PC-9 (cell line): ENCODE measurements at regions not wholly inside any gene's neighbourhood (a gene's known extent, or its start where the extent isn't known, plus 50 kb on each side); places are given as distances from the start of the nearest gene placed in this dataset.

Source experiments
- BruUV-seq: library from RNA; stranded (reverse); fragments of 400-500 nt; replicated peaks from 2 replicates; lab custom pipeline; 2021; lab: Mats Ljungman, UMichigan
- CTCF ChIA-PET: fragments of 300-600 bp; sonication (Branson Sonifier 250); formaldehyde crosslinking; loops from one replicate; lab custom pipeline; 2022; ENCODE audit warnings: antibody characterized with exemption; lab: Charles Lee
- POLR2A ChIA-PET: fragments of 300-600 bp; sonication (Branson Sonifier 250); formaldehyde crosslinking; loops from one replicate; lab custom pipeline; 2022; ENCODE audit warnings: antibody characterized with exemption; ENCODE audit not compliant: unreplicated experiment; lab: Charles Lee
- DNase-seq, 2 experiments: peaks; one replicate each; pipeline versions ENCODE4 v3.0.0 to v3.0.0-alpha.2; 2015 to 2022; ENCODE audit warnings: mixed read lengths in 1 of 2
- H2AFZ ChIP-seq: fragments of 200-600 bp; sonication (generic); 2 replicates; pipeline ENCODE4 v1.8.1; 2017; ENCODE audit warnings: antibody characterized with exemption
- H3F3A ChIP-seq: fragments of 200-600 bp; sonication (generic); 2 replicates; pipeline ENCODE4 v1.8.1; 2017; ENCODE audit warnings: antibody characterized with exemption, mild to moderate bottlenecking, low read depth; ENCODE audit not compliant: insufficient read depth
- H3K27ac ChIP-seq: fragments of 200-600 bp; sonication (generic); 2 replicates; pipeline ENCODE4 v1.6.1; 2016; ENCODE audit warnings: mixed run types
- H3K27me3 ChIP-seq: fragments of 200-600 bp; sonication (generic); 2 replicates; pipeline ENCODE4 v1.6.1; 2016; ENCODE audit warnings: low read depth, mixed run types; ENCODE audit not compliant: insufficient read depth
- H3K36me3 ChIP-seq: fragments of 200-600 bp; sonication (generic); 2 replicates; pipeline ENCODE4 v1.6.1; 2016; ENCODE audit warnings: low read depth, mixed run types
- H3K4me1 ChIP-seq: fragments of 200-600 bp; sonication (generic); replicated peaks from 2 replicates; pipeline ENCODE4 v1.6.1; 2016; ENCODE audit warnings: mixed run types; ENCODE audit not compliant: insufficient read depth
- H3K4me2 ChIP-seq: fragments of 200-600 bp; sonication (generic); 2 replicates; pipeline ENCODE4 v1.6.1; 2017; ENCODE audit warnings: mixed run types
- H3K4me3 ChIP-seq: fragments of 200-600 bp; sonication (generic); 2 replicates; pipeline ENCODE4 v1.6.1; 2016; ENCODE audit warnings: mixed run types
- H3K79me2 ChIP-seq: fragments of 200-600 bp; sonication (generic); 2 replicates; pipeline ENCODE4 v1.6.1; 2017; ENCODE audit warnings: low read depth, mixed run types
- H3K9me2 ChIP-seq: fragments of 200-600 bp; sonication (generic); 2 replicates; pipeline ENCODE4 v1.8.1; 2017; ENCODE audit warnings: mild to moderate bottlenecking; ENCODE audit not compliant: insufficient read depth
- H3K9me3 ChIP-seq: fragments of 200-600 bp; sonication (generic); 2 replicates; pipeline ENCODE4 v1.8.1; 2016; ENCODE audit warnings: low read depth; ENCODE audit not compliant: insufficient read depth
- H4K20me1 ChIP-seq: fragments of 200-600 bp; sonication (generic); 2 replicates; pipeline ENCODE4 v1.8.1; 2017; ENCODE audit not compliant: insufficient read depth
- CTCF ChIP-seq: fragments of 200-600 bp; sonication (generic); conservative IDR thresholded peaks from 2 replicates; pipeline ENCODE4 v1.6.1; 2017; ENCODE audit warnings: mixed run types, antibody characterized with exemption, mild to moderate bottlenecking, moderate library complexity
- EZH2 ChIP-seq: fragments of 200-600 bp; sonication (generic); IDR thresholded peaks from 2 replicates; pipeline ENCODE4 v1.8.0; 2017; ENCODE audit warnings: antibody characterized with exemption, low read depth
- intact Hi-C: fragments of 100-400 bp; cut with micrococcal nuclease; formaldehyde crosslinking; loops from one replicate; pipeline ENCODE4 v1.10.0; 2022; ENCODE audit not compliant: unreplicated experiment

GRCh38 chr9:1335174-1335573 lies 285.0 kb downstream of the DMRT2 start:
- no peaks in the 10 kb centered on the region for H3K79me2 ChIP-seq
- no peaks in the 10 kb centered on the region for H3K27me3 ChIP-seq
- H3K4me2 ChIP-seq, result no peak overlapping the region
- no peak overlapping the region for H3K27ac ChIP-seq
- H3K4me1 ChIP-seq, result no peaks in the 10 kb centered on the region
- TF ChIP-seq EZH2 (no peak), CTCF (no peak)
- no TSS peak for BruUV-seq
- H2AFZ ChIP-seq, result no peak overlapping the region
- H3K36me3 ChIP-seq, result no peaks in the 10 kb centered on the region
- H3K9me3 ChIP-seq, result no peaks in the 10 kb centered on the region
- intact Hi-C loops, result no loop called here
- POLR2A ChIA-PET, result no interaction called here
- H3F3A ChIP-seq, result no peaks in the 10 kb centered on the region
- no peak overlapping the region for H3K4me3 ChIP-seq
- no peak for DNase-seq
- CTCF ChIA-PET, result no interaction called here
- H4K20me1 ChIP-seq, result no peaks in the 10 kb centered on the region
- no peaks in the 10 kb centered on the region for H3K9me2 ChIP-seq

DNA sequence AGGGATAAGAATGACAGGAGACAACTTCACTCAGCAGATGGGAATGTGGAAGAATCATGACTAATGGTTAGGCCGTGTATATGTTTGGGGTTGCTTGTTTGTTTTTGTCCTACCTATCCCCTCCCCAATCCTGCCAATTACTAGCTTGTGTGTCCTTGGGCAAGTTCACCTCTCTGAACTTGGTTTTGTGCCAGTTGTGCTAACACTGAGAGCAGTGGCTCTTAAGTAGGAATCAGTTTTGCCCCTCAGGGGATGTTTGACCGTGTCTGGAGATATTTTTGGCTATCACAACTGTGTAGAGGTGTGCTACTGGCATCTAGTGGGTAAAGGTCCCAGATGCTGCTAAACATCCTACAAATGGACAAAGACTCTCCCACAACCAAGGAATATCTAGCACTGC lies 287.0 kb downstream of the DMRT2 start:
- Histone ChIP-seq H3K4me1 (no peaks in the 10 kb centered on the region), H3K27me3 (no peaks in the 10 kb centered on the region), H3K9me3 (no peaks in the 10 kb centered on the region), H3K36me3 (no peaks in the 10 kb centered on the region), H3K27ac (no peak overlapping the region), H3K4me3 (no peak overlapping the region), H2AFZ (no peak overlapping the region), H4K20me1 (no peaks in the 10 kb centered on the region), H3K9me2 (no peaks in the 10 kb centered on the region), H3K4me2 (no peak overlapping the region), H3K79me2 (no peaks in the 10 kb centered on the region), H3F3A (no peaks in the 10 kb centered on the region)
- intact Hi-C loops, result no loop called here
- TF ChIP-seq CTCF, result no peak
- TF ChIP-seq EZH2, result no peak
- no peak for DNase-seq
- POLR2A ChIA-PET, result no interaction called here
- BruUV-seq, result no TSS peak
- CTCF ChIA-PET, result no interaction called here

DNA sequence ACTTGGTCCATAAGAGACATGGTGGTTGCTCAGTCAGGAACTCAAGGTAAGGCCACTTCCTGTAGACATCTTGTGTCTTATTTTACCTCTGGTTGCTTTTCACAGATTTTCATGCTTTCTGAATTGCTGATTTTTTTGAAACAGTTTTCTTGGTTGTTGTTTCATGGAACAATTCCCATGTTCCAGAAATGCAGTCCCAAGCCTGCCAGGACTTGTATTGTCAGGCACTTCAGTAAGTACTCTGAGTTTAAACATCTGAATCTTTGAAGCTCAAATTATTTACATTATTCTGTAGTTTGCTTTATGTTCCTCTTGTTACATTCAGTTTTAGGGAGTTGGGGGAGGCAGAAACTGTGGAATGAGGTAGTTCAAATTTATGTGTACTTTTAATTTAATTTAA lies 290.2 kb downstream of the DMRT2 start:
- CTCF ChIA-PET, result no interaction called here
- Histone ChIP-seq H3K9me3 (no peaks in the 10 kb centered on the region), H2AFZ (no peak overlapping the region)

More for the DNA sequence above, 290.2 kb downstream of the DMRT2 start:
- intact Hi-C loops, result no loop called here
- TF ChIP-seq CTCF (no peak), EZH2 (no peak)
- no peaks in the 10 kb centered on the region for H3K36me3 ChIP-seq
- DNase-seq, result no peak
- no peak overlapping the region for H3K4me3 ChIP-seq
- no peaks in the 10 kb centered on the region for H4K20me1 ChIP-seq
- no peaks in the 10 kb centered on the region for H3K9me2 ChIP-seq
- POLR2A ChIA-PET, result no interaction called here
- H3K27me3 ChIP-seq, result no peaks in the 10 kb centered on the region
- BruUV-seq, result no TSS peak
- H3K4me2 ChIP-seq, result no peak overlapping the region
- no peaks in the 10 kb centered on the region for H3K4me1 ChIP-seq
- no peaks in the 10 kb centered on the region for H3K79me2 ChIP-seq
- no peak overlapping the region for H3K27ac ChIP-seq
- no peaks in the 10 kb centered on the region for H3F3A ChIP-seq
